Neural cell (in vitro differentiated cells): ENCODE measurements at regions not wholly inside any gene's neighbourhood (a gene's known extent, or its start where the extent isn't known, plus 50 kb on each side); places are given as distances from the start of the nearest gene placed in this dataset.

Source experiments
- H2AFZ ChIP-seq: fragments of 200-600, 300-800 bp; sonication (generic), shearing (Covaris generic); 2 replicates; pipeline ENCODE4 v1.6.0; 2014; ENCODE audit warnings: low read depth, mild to moderate bottlenecking, antibody characterized with exemption, low read length, moderate library complexity
- H3F3A ChIP-seq: fragments of 200-600 bp; shearing (Covaris generic); 2 replicates; pipeline ENCODE4 v1.6.1; 2016; ENCODE audit warnings: mild to moderate bottlenecking, moderate library complexity, mixed read lengths, antibody characterized with exemption, low read length; ENCODE audit not compliant: insufficient read depth, poor library complexity, severe bottlenecking
- H3K27ac ChIP-seq: fragments of 200-600, 300-800 bp; sonication (generic), shearing (Covaris generic); 2 replicates; pipeline ENCODE4 v1.5.1; 2014; ENCODE audit warnings: mild to moderate bottlenecking, low read length, moderate library complexity
- H3K27me3 ChIP-seq: fragments of 300-800, 200-600 bp; sonication (generic), shearing (Covaris generic); 2 replicates; pipeline ENCODE4 v1.6.0; 2014; ENCODE audit warnings: mild to moderate bottlenecking, low read depth, low read length, moderate library complexity; ENCODE audit not compliant: insufficient read depth
- H3K36me3 ChIP-seq: fragments of 300-800, 200-600 bp; sonication (generic), shearing (Covaris generic); 2 replicates; pipeline ENCODE4 v1.5.1; 2014; ENCODE audit warnings: mild to moderate bottlenecking, antibody characterized with exemption, low read length, moderate library complexity; ENCODE audit not compliant: insufficient read depth
- H3K4me2 ChIP-seq: fragments of 300-800, 200-600 bp; sonication (generic), shearing (Covaris generic); 2 replicates; pipeline ENCODE4 v1.6.0; 2014; ENCODE audit warnings: mild to moderate bottlenecking, low read length
- H3K4me3 ChIP-seq: fragments of 300-800, 200-600 bp; sonication (generic), shearing (Covaris generic); 2 replicates; pipeline ENCODE4 v1.5.1; 2014; ENCODE audit warnings: mild to moderate bottlenecking, low read length, moderate library complexity
- H3K79me2 ChIP-seq: fragments of 200-600 bp; shearing (Covaris generic); replicated peaks from 2 replicates; pipeline ENCODE4 v1.6.0; 2014; ENCODE audit warnings: mild to moderate bottlenecking, low read length, moderate library complexity; ENCODE audit not compliant: insufficient read depth
- H3K9ac ChIP-seq: fragments of 300-800, 200-600 bp; sonication (generic), shearing (Covaris generic); 2 replicates; pipeline ENCODE4 v1.6.1; 2016; ENCODE audit warnings: mild to moderate bottlenecking, low read length, mixed read lengths
- H3K9me2 ChIP-seq: fragments of 200-600 bp; shearing (Covaris generic); 2 replicates; pipeline ENCODE4 v1.6.1; 2016; ENCODE audit warnings: mild to moderate bottlenecking, low read length, mixed read lengths; ENCODE audit not compliant: insufficient read depth
- H3K9me3 ChIP-seq: fragments of 200-600, 300-800 bp; sonication (generic), shearing (Covaris generic); 2 replicates; pipeline ENCODE4 v1.6.1; 2016; ENCODE audit warnings: mild to moderate bottlenecking, mixed run types, low read length, moderate library complexity, mixed read lengths
- H4K20me1 ChIP-seq: fragments of 200-600 bp; shearing (Covaris generic); 2 replicates; pipeline ENCODE4 v1.6.1; 2016; ENCODE audit warnings: mild to moderate bottlenecking, mixed run types; ENCODE audit not compliant: insufficient read depth
- CTCF ChIP-seq: fragments of 450-650 bp; IDR thresholded peaks from 2 replicates; pipeline ENCODE4 v1.5.1; 2014; ENCODE audit warnings: antibody characterized with exemption, mild to moderate bottlenecking, moderate library complexity; ENCODE audit not compliant: poor library complexity, severe bottlenecking
- EP300 ChIP-seq: fragments of 450-650 bp; conservative IDR thresholded peaks from 2 replicates; pipeline ENCODE4 v1.6.1; 2014; ENCODE audit warnings: antibody characterized with exemption, mild to moderate bottlenecking, moderate library complexity; ENCODE audit not compliant: poor library complexity, severe bottlenecking
- EZH2 ChIP-seq: fragments of 200-600, 300-800 bp; shearing (Covaris generic), sonication (generic); IDR thresholded peaks from 2 replicates; pipeline ENCODE4 v1.6.1; 2014; ENCODE audit warnings: antibody characterized with exemption, low read length, borderline replicate concordance, mild to moderate bottlenecking; ENCODE audit not compliant: insufficient read depth, poor library complexity, severe bottlenecking
- MXI1 ChIP-seq: fragments of 450-650 bp; conservative IDR thresholded peaks from 2 replicates; pipeline ENCODE4 v1.6.1; 2014; ENCODE audit warnings: antibody characterized with exemption, mild to moderate bottlenecking; ENCODE audit not compliant: poor library complexity, severe bottlenecking
- POLR2AphosphoS5 ChIP-seq: IDR thresholded peaks from 2 replicates; pipeline ENCODE4 v1.6.1; 2012
- RAD21 ChIP-seq: fragments of 450-650 bp; conservative IDR thresholded peaks from 2 replicates; pipeline ENCODE4 v1.6.1; 2014; ENCODE audit warnings: antibody characterized with exemption, mild to moderate bottlenecking, moderate library complexity
- REST ChIP-seq: IDR thresholded peaks from 2 replicates; pipeline ENCODE4 v1.6.1; 2012; ENCODE audit warnings: borderline replicate concordance
- SMC3 ChIP-seq: fragments of 450-650 bp; conservative IDR thresholded peaks from 2 replicates; pipeline ENCODE4 v1.6.1; 2014; ENCODE audit warnings: antibody characterized with exemption, mild to moderate bottlenecking, moderate library complexity; ENCODE audit not compliant: poor library complexity
- TAF1 ChIP-seq: IDR thresholded peaks from 2 replicates; pipeline ENCODE4 v1.6.1; 2012; ENCODE audit warnings: low read depth

- H3K9me3 ChIP-seq: no peaks in the 10 kb centered on the region
- H3K9ac ChIP-seq: no peak overlapping the region
- no peaks in the 10 kb centered on the region for H3F3A ChIP-seq
- no peaks in the 10 kb centered on the region for H3K36me3 ChIP-seq
- H2AFZ ChIP-seq: no peak overlapping the region
- TF ChIP-seq RAD21: no peak
- no peak for TF ChIP-seq SMC3
- no peak for TF ChIP-seq REST
- TF ChIP-seq EZH2: no peak
- TF ChIP-seq EP300: no peak
- no peak for TF ChIP-seq TAF1
- no peak for TF ChIP-seq POLR2AphosphoS5
- no peak for TF ChIP-seq MXI1
- H4K20me1 ChIP-seq: no peaks in the 10 kb centered on the region
- no peak overlapping the region for H3K27ac ChIP-seq
- no peaks in the 10 kb centered on the region for H3K79me2 ChIP-seq
- H3K4me3 ChIP-seq: no peak overlapping the region
- H3K4me2 ChIP-seq: no peak overlapping the region
- no peaks in the 10 kb centered on the region for H3K9me2 ChIP-seq
- no peaks in the 10 kb centered on the region for H3K27me3 ChIP-seq
Observed at GRCh38 chr10:118234683-118235082, 107.4 kb downstream of the FAM204A start.

- Histone ChIP-seq H3K9me3 (no peaks in the 10 kb centered on the region), H3K9ac (no peak overlapping the region), H3F3A (no peaks in the 10 kb centered on the region), H4K20me1 (no peaks in the 10 kb centered on the region), H3K27ac (no peak overlapping the region), H3K9me2 (no peaks in the 10 kb centered on the region), H3K4me2 (no peak overlapping the region), H3K79me2 (no peaks in the 10 kb centered on the region), H3K4me3 (no peak overlapping the region), H3K36me3 (no peaks in the 10 kb centered on the region), H2AFZ (no peak overlapping the region), H3K27me3 (no peaks in the 10 kb centered on the region)
- no peak for TF ChIP-seq EZH2
- no peak for TF ChIP-seq EP300
- no peak for TF ChIP-seq MXI1
- no peak for TF ChIP-seq SMC3
- no peak for TF ChIP-seq REST
- TF ChIP-seq CTCF: no peak
- no peak for TF ChIP-seq POLR2AphosphoS5
- no peak for TF ChIP-seq RAD21
- no peak for TF ChIP-seq TAF1
Observed at GRCh38 chr10:118220346-118220850, 121.7 kb downstream of the FAM204A start.
